ENCODE measurements at regions not wholly inside any gene's neighbourhood (a gene's known extent, or its start where the extent isn't known, plus 50 kb on each side); places are given as distances from the start of the nearest gene placed in this dataset.
"Not testable (repeated sequence)": the region's sequence is repeated elsewhere in the genome, so short reads cannot be mapped to it uniquely, and the experiment has no call there.

DNA sequence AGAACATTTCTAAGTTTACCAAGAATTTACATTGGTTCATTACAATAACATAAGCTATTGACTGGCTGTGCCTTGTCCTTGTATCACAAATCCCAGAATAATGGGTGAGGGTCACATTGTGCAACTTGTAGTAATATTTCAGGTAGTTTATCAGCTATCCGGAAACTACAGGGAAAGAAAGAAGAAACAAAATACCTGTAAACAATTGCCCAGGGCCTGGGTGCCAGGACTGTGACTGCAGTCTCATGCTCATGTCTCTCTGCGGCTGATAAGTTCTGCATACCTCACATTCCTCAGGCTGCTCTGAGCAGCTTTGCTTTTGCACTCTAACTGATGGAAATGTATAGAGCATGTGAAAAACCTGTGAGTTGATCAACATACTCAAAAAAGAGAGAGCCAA, 131.8 kb upstream of the TRIM24 start:
- no peak for DNase-seq

DNA sequence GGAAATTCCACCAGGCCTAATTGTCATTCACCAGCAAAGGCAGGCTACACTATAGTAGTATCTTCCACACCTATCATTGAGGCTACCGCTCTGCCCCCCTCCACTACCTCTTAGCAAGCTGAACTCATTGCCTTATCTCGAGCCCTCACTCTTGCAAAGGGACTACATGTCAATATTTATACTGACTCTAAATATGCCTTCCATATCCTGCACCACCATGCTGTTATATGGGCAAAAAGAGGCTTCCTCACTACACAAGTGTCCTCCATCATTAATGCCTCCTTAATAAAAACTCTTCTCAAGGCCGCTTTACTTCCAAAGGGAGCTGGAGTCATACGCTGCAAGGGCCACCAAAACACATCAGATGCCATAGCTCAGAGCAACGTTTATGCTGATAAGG, 127.2 kb upstream of the TRIM24 start:
- not testable (repeated sequence) for DNase-seq

DNA sequence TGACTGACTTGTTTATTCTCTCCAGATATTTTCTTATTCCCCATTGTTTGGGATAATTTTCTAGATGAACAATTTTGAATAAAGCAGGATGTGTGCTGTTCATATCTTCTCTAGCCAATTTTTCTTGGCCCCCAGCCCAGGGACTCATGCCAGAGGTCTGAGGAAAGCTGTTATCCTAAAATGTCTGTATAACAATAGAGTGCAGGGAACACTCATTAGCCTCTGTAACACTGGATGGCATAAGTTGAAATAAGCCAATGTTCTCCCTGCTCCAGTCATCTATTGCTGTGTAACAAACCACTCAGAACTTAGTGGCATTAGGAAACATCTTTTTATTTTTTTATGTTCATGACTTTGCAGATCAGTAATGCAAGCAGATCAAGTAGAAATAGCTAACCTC, 121.7 kb upstream of the TRIM24 start:
- no peak for DNase-seq

DNA sequence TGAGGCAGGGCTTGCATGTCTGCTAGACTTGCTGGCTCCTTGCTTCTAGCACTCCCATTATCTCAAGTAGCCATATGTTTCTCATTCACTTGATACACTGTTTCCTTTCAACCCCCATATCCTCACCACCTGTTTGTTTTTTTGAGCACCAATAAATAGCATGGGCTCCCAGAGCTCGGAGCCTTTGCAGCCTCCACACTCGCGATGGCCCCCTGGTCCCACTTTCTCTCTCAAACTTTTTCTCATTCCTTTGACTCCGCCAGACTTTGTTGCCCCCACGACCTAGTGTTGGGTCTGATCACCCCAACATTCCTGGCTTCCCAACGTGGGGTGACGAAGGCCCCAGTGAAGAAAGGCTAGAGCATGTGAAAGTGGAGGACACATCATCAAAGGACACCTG, 120.8 kb upstream of the TRIM24 start:
- DNase-seq, result not testable (repeated sequence)

DNA sequence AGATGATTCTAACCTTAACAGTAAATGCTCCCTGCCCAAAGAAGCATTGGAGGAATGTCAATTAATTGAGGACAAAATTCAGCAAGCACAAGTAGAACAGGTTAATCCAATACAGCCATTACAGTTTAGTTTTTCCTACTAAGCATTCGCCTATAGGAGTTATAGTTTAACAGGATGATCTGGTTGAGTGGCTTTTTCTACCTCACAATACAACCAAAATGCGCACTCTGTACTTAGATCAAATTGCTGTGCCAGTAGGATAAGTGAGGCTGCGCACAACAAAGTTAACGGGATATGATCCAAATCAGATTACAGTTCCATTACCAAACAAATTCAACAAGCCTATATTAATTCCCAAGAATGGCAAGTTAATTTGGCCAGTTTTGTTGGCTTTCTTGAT, 117.1 kb upstream of the TRIM24 start:
- DNase-seq, result no peak

DNA sequence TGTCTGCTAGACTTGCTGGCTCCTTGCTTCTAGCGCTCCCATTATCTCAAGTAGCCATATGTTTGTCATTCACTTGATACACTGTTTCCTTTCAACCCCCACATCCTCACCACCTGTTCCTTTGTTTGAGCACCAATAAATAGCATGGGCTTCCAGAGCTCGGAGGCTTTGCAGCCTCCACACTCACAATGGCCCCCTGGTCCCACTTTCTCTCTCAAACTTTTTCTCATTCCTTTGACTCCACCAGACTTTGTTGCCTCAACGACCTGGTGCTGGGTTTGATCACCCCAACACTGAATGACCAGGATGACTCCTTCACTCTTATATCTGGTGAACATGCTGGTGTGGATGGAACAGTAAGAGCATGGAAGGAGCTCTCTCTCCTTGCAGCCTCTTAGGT, 114.5 kb upstream of the TRIM24 start:
- DNase-seq, result no peak

DNA sequence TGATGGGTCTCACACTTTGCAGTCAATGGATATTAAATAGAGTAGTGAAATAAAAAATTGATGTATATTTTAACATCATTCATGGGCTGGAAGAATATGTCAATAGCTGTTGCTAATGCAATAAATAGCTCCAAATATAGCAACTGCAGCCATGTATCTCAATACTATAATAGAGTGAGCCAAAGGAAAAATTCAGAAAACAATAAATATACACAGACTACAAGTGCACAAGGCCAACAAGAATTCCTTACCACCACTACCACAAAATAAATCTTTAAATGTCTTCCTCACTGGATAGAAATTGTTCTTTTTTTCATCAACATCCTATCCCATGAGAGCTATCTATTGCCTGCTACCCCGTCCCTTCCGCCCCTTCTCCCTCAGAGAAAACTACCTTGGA, 113.1 kb upstream of the TRIM24 start:
- DNase-seq, result no peak

DNA sequence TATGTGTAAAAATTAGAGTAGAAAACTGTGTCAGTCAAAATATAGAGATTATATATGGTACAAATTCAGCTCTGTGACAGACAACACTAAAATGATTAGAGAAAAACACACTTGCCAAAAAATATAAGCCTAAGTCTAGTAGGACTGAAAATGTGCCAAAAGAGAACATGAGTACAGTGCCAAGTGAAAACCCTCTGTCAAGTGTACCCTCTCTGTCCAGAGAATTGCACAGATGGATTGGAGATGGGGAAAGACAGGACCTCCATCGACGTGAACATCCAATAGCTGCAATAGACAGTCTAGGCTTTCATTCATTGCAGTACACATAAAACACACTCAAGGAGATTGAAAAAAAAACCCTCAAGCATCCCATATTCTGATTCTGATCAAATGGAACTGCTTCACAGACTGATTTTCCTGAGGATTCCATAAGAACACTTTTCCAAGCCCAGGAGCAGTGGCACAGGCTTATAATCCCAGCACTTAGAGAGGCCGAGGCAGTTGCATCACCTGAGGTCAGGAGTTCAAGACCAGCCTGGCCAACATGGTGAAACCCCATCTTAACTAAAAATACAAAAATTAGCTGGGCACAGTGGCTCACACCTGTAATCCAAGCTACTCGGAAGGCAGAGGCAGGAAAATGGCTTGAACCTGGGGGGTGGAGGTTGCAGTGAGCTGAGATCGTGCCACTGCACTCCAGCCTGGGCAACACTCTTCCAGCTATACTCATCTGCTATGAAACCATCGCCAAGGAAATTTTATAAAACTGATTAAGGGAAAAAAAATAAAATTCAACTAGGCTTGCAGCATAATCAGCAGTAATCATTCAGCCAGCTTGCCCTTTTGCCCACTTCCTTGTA, 110.0 kb upstream of the TRIM24 start:
- no peak for DNase-seq

DNA sequence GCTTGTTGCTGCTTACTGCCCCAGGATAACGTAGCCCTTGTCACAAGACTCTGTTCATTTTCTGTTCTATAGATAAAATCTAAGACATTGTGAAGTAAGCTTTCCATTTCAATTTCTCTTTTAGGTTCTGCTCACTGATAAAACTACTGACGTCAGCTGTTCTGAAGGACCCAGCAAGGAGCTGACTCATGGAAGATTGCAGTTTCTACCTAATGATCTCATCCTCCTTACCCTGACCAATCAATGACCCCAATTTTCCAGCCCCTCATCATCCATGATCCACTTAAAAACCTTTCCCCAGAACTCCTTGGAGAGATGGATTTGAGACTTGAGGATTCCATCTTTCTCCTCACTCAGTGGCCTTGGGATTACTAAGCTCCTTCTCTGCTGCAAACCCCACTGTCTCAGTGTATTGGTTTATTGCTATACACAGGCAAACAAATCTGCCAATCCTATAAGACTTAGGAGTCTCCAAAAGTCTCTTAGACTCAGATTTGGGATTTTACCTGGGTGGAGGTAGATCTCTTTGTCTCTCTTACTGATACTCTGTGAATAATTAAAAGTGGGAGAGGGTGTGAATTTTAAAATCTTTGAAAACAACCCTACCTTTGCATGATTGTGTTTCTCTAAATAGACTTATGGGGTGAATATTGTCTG, 109.2 kb upstream of the TRIM24 start:
- no peak for DNase-seq

DNA sequence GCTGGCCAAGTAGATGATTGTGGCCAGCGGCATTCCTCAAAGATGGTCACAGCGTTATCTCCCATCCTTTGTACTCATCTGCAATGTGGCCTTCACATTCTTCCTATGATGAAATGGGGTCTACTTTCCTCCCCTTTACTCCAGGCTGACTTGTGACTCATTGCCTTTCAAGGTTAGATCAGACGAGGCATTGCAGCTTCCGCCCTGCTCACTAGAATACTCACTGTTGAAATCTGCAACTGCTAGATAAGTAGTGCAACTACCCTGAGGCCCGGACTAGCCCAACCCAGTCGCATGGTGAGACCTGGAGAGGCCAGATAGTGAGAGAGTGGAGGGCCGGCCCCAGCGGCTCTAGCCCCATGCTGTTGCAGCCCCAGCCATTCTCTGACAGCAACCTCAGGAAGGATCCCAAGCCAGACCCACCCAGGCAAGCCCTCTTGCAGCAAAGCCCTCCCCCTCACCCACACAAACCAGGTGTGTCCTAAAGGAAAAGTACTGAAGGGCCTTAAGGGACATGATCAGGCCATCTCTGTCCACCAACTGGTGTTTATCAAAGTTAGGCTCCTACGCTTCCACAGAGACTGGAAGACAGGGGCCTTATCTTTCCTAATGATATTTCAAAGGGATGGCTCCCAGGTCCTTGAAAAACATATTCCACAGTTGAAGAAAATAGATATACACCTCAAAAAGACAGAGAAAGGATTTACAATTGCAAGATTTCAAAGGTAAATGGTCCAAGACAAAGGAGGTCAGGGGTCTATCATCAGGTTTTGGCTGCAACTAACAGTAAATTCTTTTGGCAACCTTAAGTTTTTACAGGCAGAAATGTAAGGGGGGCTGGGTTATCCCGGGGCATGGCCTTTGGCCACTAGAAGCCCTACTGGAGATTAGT, 107.2 kb upstream of the TRIM24 start:
- DNase-seq, result no peak

DNA sequence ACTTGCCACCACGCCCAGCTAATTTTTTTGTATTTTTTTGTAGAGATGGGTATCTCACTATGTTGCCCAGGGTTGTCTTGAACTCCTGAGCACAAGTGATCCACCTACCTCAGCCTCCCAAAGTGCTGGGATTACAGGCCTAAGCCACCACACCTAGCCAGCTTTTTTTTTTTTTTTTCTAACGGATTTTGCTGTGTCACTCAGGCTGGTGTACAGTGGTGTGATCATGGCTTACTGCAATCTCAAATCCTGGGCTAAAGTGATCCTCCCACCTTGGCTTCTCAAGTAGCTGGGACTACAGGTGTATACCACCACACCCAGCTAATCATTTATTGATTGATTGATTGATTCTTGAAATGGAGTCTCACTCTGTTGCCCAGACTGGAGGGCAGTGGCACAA, 106.0 kb upstream of the TRIM24 start:
- no peak for DNase-seq

DNA sequence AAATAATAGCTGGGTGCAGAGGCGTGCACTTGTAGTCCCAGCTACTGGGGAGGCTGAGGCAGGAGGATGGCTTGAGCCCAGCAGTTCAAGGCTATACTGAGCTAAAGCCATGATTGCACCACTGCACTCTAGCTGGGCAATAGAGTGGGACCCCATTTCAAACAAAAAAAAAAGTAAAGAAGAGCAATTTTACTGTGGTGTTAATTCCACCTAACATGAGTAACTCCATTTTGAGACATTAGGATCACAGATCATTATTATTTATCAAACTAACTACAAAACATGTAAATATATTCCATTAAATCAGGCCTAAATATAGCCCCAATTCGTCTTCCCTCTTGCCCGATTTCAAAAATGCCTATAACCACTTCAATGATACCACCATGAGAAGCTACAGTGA, 104.8 kb upstream of the TRIM24 start:
- DNase-seq, result no peak

DNA sequence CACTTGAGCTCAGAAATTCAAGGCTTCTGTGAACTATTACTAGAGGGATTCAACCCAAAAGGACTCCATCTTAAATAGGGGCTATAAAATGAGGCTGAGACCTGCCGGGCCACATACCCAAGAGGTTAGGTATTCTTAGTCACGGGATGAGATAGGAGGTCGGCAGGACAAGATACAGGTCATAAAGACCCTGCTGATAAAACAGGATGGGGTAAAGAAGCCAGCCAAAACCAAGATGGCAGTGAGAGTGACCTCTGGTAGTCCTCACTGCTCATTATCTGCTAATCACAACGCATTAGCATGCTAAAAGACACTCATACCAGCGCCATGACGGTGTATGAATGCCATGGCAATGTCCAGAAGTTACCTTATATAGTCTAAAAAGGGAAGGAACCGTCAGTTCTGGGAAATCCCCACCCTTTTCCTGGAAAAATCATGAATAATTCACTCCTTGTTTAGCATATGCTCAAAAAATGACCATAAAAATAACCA, 101.2 kb upstream of the TRIM24 start:
- DNase-seq, result no peak

DNA sequence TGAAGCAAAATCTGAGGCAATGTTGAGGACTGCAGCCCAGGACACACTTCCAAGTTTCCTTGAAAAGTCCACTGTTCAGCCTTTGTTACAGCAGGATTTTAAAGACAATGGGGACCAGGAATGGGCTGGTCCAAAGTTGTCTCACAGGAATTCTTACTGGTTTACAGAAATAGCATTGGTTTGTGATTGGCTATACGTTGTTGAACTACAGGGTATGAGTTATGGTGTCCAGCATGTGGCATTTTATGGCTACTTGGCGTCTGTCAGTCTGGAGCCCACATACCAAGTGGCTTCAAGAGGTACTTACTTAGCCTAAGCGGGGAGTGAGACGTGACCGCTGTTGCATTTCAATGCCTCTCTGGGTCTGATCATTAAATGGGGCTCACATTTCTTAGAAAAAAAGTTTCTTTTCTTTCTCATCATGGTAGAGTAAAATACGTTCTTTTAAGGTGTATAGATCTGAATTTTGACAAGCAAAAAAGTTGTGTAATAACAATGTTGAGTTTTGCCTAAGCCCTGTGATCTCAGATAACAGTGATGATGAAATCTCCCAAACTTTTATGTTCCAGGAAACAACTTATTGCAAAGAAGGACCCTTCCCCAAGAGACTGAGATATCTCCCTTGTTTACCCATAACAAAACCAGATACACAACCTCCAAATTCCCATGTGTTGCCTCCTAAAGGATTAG, 100.0 kb upstream of the TRIM24 start:
- no peak for DNase-seq

DNA sequence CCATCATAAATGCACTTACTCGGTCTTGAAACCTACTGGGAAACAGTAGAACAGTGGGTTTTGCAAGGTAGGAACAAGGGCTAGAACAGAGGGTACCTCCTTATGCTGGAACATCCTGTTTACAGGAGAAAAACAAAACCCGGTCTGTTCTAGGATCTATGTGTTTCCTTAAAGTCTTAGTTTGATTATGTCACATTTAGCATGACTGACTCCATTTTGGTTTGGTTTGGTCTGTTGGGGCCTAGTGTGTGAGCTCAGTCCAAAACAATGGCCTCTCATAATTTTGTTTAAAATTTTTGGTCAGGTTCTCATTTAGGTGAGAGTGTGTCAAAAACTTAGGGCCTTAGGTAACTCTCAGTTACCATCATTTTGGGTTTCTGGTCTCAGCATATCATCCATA, 96.3 kb upstream of the TRIM24 start:
- DNase-seq, result no peak

DNA sequence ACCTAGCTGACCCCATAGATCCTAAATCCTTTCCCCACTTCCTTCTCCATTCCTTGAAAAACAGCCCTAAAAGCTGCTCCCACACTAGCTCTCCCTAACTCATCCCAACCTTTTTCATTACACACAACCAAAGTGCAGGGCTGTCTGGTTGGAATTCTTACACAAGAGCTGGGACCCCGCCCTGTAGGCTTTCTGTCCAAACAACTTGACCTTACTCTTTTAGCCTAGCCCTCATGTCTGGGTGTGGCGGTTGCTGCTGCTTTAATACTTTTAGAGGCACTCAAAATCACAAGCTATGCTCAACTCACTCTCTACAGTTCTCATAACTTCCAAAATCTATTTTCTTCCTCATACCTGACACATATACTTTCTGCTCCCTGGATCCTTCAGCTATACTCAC, 93.9 kb upstream of the TRIM24 start:
- not testable (repeated sequence) for DNase-seq

DNA sequence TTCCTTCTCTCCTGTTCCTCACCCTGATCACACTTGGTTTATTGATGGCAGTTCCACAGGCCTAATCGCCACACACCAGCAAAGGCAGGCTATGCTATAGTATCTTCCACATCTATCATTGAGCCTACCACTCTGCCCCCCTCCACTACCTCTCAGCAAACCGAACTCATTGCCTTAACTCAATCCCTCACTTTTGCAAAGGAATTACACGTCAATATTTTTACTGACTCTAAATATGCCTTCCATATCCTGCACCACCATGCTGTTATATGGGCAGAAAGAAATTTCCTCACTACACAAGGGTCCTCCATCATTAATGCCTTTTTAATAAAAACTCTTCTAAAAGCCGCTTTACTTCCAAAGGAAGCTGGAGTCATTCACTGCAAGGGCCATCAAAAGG, 93.4 kb upstream of the TRIM24 start:
- DNase-seq, result not testable (repeated sequence)

DNA sequence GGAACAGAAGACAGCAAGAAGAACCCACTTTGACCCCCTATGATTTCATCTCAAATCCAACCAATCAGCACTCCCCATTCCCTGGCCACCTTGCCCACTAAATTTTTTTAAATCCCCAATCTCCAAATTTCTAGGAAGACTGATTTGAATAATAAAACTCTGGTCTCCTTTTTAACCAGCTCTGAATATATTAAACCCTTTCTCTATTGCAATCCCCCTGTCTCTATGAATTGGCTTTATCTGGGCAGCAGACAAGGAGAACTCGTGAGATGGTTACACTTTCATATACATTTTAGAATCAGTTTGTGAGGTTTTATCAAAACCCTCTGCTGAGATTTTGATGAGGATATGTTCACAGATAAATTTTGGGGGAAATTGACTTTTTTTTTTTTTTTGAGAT, 90.3 kb upstream of the TRIM24 start:
- no peak for DNase-seq

DNA sequence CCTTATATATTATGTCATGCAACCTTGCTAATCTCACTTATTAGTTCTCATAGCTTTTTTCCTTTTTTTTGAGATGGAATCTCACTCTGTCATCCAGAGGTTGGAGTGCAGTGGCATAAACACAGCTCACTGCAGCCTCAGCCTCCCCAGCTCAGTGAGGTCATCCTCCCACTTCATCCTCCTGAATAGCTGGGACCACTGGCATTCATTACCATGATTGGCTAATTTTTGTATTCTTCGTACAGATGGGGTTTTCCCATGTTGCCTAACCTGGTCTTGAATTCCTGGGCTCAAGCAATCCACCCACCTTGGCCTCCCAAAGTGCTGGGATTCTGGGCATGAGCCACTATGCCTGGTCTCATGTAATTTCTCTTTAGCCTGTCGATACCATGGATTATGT, 89.1 kb upstream of the TRIM24 start:
- DNase-seq, result no peak

DNA sequence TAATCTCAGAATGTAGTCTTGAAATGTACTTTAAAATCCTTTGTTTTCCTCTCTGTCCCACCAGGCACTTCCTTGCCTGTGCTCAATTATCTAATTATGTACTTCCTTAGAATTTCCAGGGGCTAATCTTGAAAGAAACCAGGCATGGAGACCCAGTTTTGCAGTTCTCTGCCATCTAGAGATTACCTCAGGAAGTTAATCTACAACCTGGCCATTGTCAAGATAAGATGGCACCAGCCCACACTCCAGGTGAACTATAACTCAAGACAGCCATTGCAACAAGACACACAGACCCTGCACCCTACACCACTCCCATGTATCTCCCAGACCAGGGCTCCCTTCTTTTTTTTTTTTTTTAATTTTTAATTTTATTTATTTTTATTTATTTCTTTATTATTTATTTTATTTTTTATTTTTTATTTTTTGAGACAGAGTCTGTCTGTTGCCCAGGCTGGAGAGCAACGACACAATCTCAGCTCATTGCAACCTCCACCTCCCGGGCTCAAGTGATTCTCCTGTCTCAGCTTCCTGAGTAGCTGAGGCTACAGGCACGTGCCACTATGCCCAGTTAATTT, 85.9 kb upstream of the TRIM24 start:
- DNase-seq, result no peak

DNA sequence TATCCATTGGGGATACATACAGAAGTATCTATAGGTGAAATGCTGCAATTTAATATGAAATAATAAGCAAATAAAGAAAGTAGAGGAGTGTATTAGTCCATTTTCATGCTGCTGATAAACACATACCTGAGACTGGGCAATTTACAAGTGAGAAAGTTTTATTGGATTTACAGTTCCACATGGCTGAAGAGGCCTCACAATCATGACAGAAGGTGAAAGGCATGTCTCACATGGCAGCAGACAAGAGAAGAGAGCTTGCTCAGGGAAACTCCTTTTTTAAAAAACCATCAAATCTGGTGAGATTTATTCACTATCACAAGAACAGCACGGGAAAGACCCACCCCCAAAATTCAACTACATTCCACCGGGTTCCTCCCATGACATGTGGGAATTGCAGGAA, 82.8 kb upstream of the TRIM24 start:
- DNase-seq, result no peak

Measured in HCEC 1CT (cell line).